GM20000 (cell line): ENCODE measurements at regions not wholly inside any gene's neighbourhood (a gene's known extent, or its start where the extent isn't known, plus 50 kb on each side); places are given as distances from the start of the nearest gene placed in this dataset.

Experiments
- DNase-seq: peaks from one replicate; pipeline ENCODE4 v3.0.0; 2012; ENCODE audit warnings: low spot score
- CTCF ChIP-seq: IDR thresholded peaks from 2 replicates; pipeline ENCODE4 v1.5.1; 2012; ENCODE audit warnings: mild to moderate bottlenecking, control low read depth; ENCODE audit errors: extremely low read depth, missing control alignments

GRCh38 chr6:41424370-41425058, 89.1 kb downstream of the NCR2 start:
- peak; percentile 88 for DNase-seq
- TF ChIP-seq CTCF: peak; percentile 96

- TF ChIP-seq CTCF: no peak
- DNase-seq: no peak
These were observed 90.1 kb downstream of the NCR2 start for GRCh38 chr6:41425511-41425910.

- DNase-seq: no peak
- no peak for TF ChIP-seq CTCF
These were observed 91.0 kb downstream of the NCR2 start for GRCh38 chr6:41426438-41426851.

- TF ChIP-seq CTCF: no peak
- DNase-seq: no peak
These were observed 91.7 kb downstream of the NCR2 start for GRCh38 chr6:41426888-41427641.

GRCh38 chr6:41427642-41428335, 92.4 kb downstream of the NCR2 start:
- TF ChIP-seq CTCF: no peak
- DNase-seq: peak; percentile 68

GRCh38 chr6:41428336-41428995, 93.1 kb downstream of the NCR2 start:
- no peak for DNase-seq
- no peak for TF ChIP-seq CTCF
